ENCODE measurements at regions not wholly inside any gene's neighbourhood (a gene's known extent, or its start where the extent isn't known, plus 50 kb on each side); places are given as distances from the start of the nearest gene placed in this dataset.

DNA sequence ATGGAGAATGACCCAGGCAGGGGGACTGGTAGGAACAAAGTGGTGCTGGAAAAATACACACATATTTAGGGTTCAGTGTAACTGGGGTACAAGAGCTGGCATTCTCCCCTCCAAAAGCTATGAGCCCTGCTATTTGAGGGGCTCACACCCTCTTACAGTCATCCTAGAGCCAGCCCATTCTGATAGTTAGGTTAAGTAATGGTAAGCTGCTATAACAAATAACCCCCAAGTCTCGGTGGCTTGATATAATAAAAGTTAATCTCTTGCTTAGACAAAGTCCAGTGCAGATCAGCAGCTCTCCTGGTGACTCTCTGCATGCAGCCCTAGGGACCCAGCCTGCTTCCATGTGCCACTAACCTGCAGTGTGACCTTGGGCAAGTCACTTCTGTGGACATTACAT lies 234.9 kb upstream of the HES1 start:
- TF ChIP-seq, protein P1, sequence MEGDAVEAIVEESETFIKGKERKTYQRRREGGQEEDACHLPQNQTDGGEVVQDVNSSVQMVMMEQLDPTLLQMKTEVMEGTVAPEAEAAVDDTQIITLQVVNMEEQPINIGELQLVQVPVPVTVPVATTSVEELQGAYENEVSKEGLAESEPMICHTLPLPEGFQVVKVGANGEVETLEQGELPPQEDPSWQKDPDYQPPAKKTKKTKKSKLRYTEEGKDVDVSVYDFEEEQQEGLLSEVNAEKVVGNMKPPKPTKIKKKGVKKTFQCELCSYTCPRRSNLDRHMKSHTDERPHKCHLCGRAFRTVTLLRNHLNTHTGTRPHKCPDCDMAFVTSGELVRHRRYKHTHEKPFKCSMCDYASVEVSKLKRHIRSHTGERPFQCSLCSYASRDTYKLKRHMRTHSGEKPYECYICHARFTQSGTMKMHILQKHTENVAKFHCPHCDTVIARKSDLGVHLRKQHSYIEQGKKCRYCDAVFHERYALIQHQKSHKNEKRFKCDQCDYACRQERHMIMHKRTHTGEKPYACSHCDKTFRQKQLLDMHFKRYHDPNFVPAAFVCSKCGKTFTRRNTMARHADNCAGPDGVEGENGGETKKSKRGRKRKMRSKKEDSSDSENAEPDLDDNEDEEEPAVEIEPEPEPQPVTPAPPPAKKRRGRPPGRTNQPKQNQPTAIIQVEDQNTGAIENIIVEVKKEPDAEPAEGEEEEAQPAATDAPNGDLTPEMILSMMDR (conservative IDR thresholded peaks at IDR 0.05; ENCODE audit: control insufficient read depth, insufficient read depth, low read depth, low read length): no peak
- no peak for DNase-seq (ENCODE audit: low read depth)
- no peak overlapping the region for H3K4me3 ChIP-seq (ENCODE audit: control insufficient read depth, low read depth, low read length)

DNA sequence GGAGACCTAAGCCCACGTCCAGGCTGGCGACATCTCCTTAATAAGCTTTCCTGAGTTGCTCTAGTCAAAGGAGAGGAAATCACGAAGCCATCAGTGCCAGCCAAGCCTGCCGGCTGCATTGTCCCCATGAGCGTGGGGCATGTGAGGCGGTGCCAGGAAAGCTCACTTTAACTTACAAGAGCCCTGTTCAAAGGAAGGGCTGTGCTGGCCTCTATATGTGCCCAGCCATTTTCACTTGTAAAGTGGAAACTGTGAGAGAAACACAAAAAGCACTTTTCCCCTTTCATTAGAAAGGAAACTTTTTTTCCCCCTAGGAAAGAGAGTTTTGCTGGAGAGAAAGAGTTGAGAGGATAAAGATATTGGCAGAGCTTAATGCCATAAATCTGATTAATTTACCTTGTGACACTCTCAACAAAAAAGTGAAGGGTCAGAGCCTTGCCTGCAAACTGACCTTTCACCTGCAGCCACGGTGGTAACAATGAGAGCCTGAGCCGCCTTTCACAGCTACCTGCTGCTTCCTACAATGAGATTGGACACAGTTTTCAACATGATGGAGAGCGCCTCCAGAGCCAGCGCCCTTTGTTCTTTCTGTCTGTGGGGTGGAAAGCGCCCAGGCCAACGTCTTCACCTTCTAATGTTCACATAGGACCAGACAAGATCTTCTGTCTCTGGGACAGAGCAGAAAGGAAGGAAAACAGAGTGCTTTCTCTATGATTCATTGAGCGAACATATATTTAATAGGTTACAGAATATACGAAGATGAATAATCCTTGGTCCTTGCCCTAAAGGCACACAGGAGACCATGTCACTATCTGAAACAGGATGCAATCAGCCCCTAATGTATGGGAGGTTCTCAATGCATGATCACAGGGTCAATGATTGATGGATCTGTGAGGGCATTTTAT lies 233.1 kb upstream of the HES1 start:
- TF ChIP-seq, protein P1 (conservative IDR thresholded peaks at IDR 0.05; ENCODE audit: control insufficient read depth, insufficient read depth, low read depth, low read length): no peak
- H3K4me3 ChIP-seq (ENCODE audit: control insufficient read depth, low read depth, low read length): no peak overlapping the region
- DNase-seq (ENCODE audit: low read depth): no peak

DNA sequence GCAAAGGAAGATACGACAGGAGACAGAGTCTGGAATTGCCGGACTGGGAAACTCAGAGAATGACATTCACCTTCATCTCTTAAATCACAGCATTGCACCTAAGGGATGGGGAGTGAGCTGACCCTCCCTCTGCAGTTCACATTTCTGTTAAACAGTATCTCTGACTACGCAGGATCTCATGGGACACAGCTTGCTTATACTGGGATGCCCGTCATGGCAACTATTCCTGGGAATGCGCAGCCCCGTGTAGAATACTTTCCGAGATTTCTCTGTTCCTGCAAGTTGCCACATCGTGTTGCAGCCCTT lies 232.5 kb upstream of the HES1 start:
- H3K4me3 ChIP-seq (ENCODE audit: control insufficient read depth, low read depth, low read length): no peak overlapping the region
- no peak for DNase-seq (ENCODE audit: low read depth)
- TF ChIP-seq, protein P1 (conservative IDR thresholded peaks at IDR 0.05; ENCODE audit: control insufficient read depth, insufficient read depth, low read depth, low read length): no peak

DNA sequence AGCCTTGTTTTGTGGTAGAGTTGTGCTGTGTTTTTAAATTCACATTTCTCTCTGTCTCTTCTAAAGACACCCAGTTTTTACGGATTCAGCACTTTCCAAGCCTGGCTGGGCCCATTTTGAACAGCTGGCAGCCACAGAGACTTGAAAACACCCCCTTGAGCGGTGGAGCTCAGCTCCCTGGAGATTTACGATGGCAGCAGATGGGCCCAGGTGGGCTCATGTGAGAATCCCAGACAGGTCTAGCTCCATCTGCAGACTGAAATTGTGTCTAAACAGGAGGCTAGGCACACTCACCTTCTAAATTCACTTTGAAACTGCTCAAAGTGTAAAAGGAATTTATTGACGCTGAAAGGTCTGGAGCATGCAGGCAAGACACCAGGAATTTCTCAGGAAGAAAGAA lies 232.0 kb upstream of the HES1 start:
- H3K4me3 ChIP-seq (ENCODE audit: control insufficient read depth, low read depth, low read length): no peak overlapping the region
- no peak for DNase-seq (ENCODE audit: low read depth)
- TF ChIP-seq, protein P1 (conservative IDR thresholded peaks at IDR 0.05; ENCODE audit: control insufficient read depth, insufficient read depth, low read depth, low read length): no peak

DNA sequence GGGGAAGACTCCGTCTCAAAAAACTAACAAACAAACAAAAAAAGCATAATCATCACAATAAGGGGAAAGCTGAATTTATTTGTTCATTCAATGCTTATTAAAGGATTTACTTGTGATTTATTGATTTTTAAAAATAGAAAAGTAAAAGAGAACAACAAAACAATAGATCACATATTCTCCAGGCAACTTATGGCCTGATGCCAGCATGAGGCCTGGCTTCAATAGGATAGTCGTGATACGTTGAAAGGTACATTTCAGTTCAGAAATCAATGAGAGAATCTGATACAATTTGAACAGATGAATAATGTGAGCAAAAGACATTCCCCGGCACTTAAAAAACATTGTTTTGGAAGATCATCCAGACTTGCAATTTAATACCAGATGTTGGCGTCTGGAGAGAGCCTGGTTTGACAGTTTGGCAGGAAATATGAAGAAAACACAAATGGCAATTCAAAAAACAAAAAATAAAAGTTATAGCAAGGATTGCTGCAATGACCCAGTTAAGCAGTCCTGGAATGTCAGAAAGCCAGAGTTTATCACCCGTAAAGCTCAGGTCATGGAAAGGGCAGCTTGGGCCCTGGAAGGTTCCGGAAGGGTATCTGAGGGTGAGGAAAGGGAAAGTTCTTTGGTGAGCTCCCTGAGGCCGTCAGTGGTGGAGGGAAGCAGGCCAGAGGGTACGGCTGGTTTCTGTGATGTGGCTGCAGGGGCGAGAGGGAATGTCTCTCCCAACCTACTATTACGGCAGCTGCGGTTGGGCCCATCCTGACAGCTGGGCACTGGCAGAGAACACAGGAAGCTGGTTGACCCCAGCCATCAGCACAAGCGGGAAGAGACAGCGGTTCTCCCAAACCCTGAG lies 230.2 kb upstream of the HES1 start:
- DNase-seq (ENCODE audit: low read depth): no peak
- TF ChIP-seq, protein P1 (conservative IDR thresholded peaks at IDR 0.05; ENCODE audit: control insufficient read depth, insufficient read depth, low read depth, low read length): no peak
- no peak overlapping the region for H3K4me3 ChIP-seq (ENCODE audit: control insufficient read depth, low read depth, low read length)

DNA sequence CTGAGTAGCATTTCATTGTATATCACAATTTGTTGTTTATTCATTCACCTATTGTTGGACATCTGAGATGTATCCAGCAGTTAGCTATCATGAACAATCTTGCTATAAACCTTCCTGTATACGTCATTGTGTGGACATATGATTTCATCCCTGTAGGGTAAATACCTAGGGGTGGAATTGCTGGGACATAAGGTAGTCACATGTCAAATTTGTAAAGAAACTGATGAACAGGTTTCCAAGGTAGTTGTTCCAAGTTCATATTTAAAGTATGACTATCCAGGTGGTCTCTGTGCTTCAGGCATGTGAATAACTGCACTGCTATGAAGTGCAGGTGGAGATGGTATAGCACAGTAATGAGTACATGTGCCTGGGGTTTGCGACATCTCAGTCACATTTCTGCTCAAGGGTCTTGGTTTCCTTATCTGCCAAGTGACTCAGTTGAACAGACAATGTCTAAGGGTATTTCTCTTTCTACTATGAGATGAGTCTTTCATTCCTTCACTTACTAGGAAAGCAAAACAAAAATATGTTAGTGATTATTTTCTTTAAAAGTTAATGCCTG lies 229.0 kb upstream of the HES1 start:
- TF ChIP-seq, protein P1 (conservative IDR thresholded peaks at IDR 0.05; ENCODE audit: control insufficient read depth, insufficient read depth, low read depth, low read length): no peak
- H3K4me3 ChIP-seq (ENCODE audit: control insufficient read depth, low read depth, low read length): no peak overlapping the region
- no peak for DNase-seq (ENCODE audit: low read depth)

All from fibroblast of mammary gland (primary cell).